ENCODE measurements at regions not wholly inside any gene's neighbourhood (a gene's known extent, or its start where the extent isn't known, plus 50 kb on each side); places are given as distances from the start of the nearest gene placed in this dataset.

GRCh38 chr16:54425068-54425467 is 138.5 kb upstream of the IRX3 start:
- no CpG with 5 or more reads among the region's 1 CpG for WGBS (ENCODE audit: insufficient coverage, insufficient read length)
- no peaks in the 10 kb centered on the region for H3K36me3 ChIP-seq (ENCODE audit: control insufficient read depth, insufficient read depth, low read length)
- DNase-seq (ENCODE audit: low read depth, low spot score) = no peak
- no peak overlapping the region for H3K4me3 ChIP-seq (ENCODE audit: low read length)
- no peaks in the 10 kb centered on the region for H3K9me3 ChIP-seq (ENCODE audit: control insufficient read depth, insufficient read depth, low read length)
- no peak overlapping the region for H3K27ac ChIP-seq (ENCODE audit: low read length)
- no peaks in the 10 kb centered on the region for H3K27me3 ChIP-seq (ENCODE audit: control insufficient read depth, insufficient read depth, low read length)
- no peaks in the 10 kb centered on the region for H3K4me1 ChIP-seq (ENCODE audit: control insufficient read depth, insufficient read depth, low read length)

DNA sequence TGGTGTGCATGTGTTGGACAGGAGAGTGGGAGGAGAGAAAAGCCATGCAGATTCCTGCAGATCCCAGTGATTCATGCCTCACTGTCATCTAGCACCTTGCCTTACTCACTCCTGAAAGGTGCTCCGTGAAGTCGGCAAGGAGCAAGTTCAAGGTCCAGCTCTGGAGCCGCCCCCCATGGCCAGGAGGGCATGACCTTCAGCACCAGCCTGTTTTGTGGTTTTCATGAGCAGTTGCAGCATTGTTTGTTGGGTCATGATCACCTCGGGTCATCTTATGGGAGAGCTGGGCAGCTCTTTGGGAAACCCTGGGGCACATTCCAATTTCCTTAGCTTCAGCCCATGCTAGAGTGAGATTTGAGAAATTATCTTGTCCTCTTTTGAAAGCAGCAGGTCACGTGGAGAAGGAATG is 137.5 kb upstream of the IRX3 start:
- DNase-seq (ENCODE audit: low read depth, low spot score) = no peak
- no CpG with 5 or more reads among the region's 5 CpGs for WGBS (ENCODE audit: insufficient coverage, insufficient read length)
- no peak overlapping the region for H3K4me3 ChIP-seq (ENCODE audit: low read length)
- no peaks in the 10 kb centered on the region for H3K4me1 ChIP-seq (ENCODE audit: control insufficient read depth, insufficient read depth, low read length)
- no peak overlapping the region for H3K27ac ChIP-seq (ENCODE audit: low read length)
- H3K27me3 ChIP-seq (ENCODE audit: control insufficient read depth, insufficient read depth, low read length) = no peaks in the 10 kb centered on the region
- H3K36me3 ChIP-seq (ENCODE audit: control insufficient read depth, insufficient read depth, low read length) = no peaks in the 10 kb centered on the region
- H3K9me3 ChIP-seq (ENCODE audit: control insufficient read depth, insufficient read depth, low read length) = no peaks in the 10 kb centered on the region

DNA sequence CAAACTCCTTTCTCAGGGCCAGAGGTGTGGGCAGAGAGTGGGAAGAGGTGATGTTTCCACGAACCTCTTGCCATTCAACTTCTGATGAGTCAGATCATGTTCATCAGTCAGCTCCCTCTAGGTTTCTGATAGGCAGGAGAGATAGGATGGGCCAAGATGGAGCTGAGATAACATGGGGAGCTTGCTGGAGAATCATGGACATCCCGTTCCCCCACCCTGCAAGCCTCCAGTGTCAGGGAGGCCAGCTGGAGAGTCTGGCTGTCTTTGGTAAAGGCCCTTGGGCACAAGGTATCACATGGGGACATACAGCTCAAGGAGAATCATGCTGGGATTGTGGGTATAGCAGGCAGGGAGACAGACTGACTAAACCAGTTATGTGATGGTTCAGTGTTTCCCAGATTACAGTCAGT is 136.0 kb upstream of the IRX3 start:
- DNase-seq (ENCODE audit: low read depth, low spot score) = no peak

DNA sequence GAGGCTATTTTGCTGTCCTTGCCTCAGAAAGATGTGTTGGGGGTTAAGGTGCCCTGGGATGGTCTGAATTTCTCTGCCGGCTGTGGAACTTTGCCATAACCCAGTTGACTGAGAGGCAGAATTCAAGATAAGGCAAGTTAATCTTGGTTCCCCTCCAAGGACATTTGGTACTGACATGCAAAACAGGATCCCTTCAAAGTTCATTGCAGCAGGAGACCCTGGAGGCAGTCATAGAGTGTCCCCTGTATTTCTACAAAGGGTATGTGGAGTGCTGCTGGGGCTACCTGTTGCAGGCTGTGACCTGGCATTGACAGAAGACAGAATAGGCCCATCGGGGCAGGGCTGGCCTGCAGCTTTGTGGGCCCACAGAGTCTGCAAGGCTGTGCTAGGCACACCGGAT is 135.6 kb upstream of the IRX3 start:
- no peaks in the 10 kb centered on the region for H3K4me1 ChIP-seq (ENCODE audit: control insufficient read depth, insufficient read depth, low read length)
- H3K36me3 ChIP-seq (ENCODE audit: control insufficient read depth, insufficient read depth, low read length) = no peaks in the 10 kb centered on the region
- no peak overlapping the region for H3K4me3 ChIP-seq (ENCODE audit: low read length)
- H3K9me3 ChIP-seq (ENCODE audit: control insufficient read depth, insufficient read depth, low read length) = no peaks in the 10 kb centered on the region
- DNase-seq (ENCODE audit: low read depth, low spot score) = no peak
- WGBS (ENCODE audit: insufficient coverage, insufficient read length) = no CpG with 5 or more reads among the region's 3 CpGs
- H3K27me3 ChIP-seq (ENCODE audit: control insufficient read depth, insufficient read depth, low read length) = no peaks in the 10 kb centered on the region
- H3K27ac ChIP-seq (ENCODE audit: low read length) = no peak overlapping the region

More for the DNA sequence above, 136.0 kb upstream of the IRX3 start:
- Histone ChIP-seq H3K9me3 (ENCODE audit: control insufficient read depth, insufficient read depth, low read length) (no peaks in the 10 kb centered on the region), H3K27me3 (ENCODE audit: control insufficient read depth, insufficient read depth, low read length) (no peaks in the 10 kb centered on the region), H3K4me1 (ENCODE audit: control insufficient read depth, insufficient read depth, low read length) (no peaks in the 10 kb centered on the region), H3K27ac (ENCODE audit: low read length) (no peak overlapping the region), H3K4me3 (ENCODE audit: low read length) (no peak overlapping the region), H3K36me3 (ENCODE audit: control insufficient read depth, insufficient read depth, low read length) (no peaks in the 10 kb centered on the region)
- no CpG with 5 or more reads among the region's 2 CpGs for WGBS (ENCODE audit: insufficient coverage, insufficient read length)

GRCh38 chr16:54421220-54421619 is 134.6 kb upstream of the IRX3 start:
- WGBS (ENCODE audit: insufficient coverage, insufficient read length) = no CpG with 5 or more reads among the region's 1 CpG
- Histone ChIP-seq H3K27ac (ENCODE audit: low read length) (no peak overlapping the region), H3K36me3 (ENCODE audit: control insufficient read depth, insufficient read depth, low read length) (no peaks in the 10 kb centered on the region), H3K9me3 (ENCODE audit: control insufficient read depth, insufficient read depth, low read length) (no peaks in the 10 kb centered on the region), H3K4me1 (ENCODE audit: control insufficient read depth, insufficient read depth, low read length) (no peaks in the 10 kb centered on the region), H3K4me3 (ENCODE audit: low read length) (no peak overlapping the region), H3K27me3 (ENCODE audit: control insufficient read depth, insufficient read depth, low read length) (no peaks in the 10 kb centered on the region)
- DNase-seq (ENCODE audit: low read depth, low spot score) = no peak

GRCh38 chr16:54418903-54419302 is 132.3 kb upstream of the IRX3 start:
- no CpG with 5 or more reads among the region's 3 CpGs for WGBS (ENCODE audit: insufficient coverage, insufficient read length)
- H3K36me3 ChIP-seq (ENCODE audit: control insufficient read depth, insufficient read depth, low read length) = no peaks in the 10 kb centered on the region
- no peaks in the 10 kb centered on the region for H3K4me1 ChIP-seq (ENCODE audit: control insufficient read depth, insufficient read depth, low read length)
- H3K4me3 ChIP-seq (ENCODE audit: low read length) = no peak overlapping the region
- H3K27ac ChIP-seq (ENCODE audit: low read length) = no peak overlapping the region
- no peaks in the 10 kb centered on the region for H3K27me3 ChIP-seq (ENCODE audit: control insufficient read depth, insufficient read depth, low read length)
- DNase-seq (ENCODE audit: low read depth, low spot score) = no peak
- no peaks in the 10 kb centered on the region for H3K9me3 ChIP-seq (ENCODE audit: control insufficient read depth, insufficient read depth, low read length)

DNA sequence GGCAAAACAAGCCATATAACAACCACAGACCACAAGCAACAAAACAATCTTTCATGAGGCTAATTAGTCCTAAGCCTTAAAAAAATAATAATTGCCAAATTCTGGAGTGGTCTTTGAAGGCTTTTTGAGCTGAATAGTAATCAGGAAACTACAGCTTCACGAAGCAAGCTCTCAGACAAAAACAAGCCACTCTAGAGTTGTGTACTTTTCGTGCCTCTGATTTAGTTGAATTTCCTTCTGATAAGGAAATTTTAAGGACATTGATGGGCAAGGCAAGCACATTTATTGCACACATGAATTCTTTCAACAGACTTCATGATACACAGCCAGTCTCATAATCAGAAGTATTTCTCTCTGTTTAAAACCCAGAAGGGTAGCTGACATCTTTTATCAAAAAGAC is 130.8 kb upstream of the IRX3 start:
- Histone ChIP-seq H3K27me3 (ENCODE audit: control insufficient read depth, insufficient read depth, low read length) (no peaks in the 10 kb centered on the region), H3K27ac (ENCODE audit: low read length) (no peak overlapping the region), H3K9me3 (ENCODE audit: control insufficient read depth, insufficient read depth, low read length) (no peaks in the 10 kb centered on the region), H3K36me3 (ENCODE audit: control insufficient read depth, insufficient read depth, low read length) (no peaks in the 10 kb centered on the region), H3K4me3 (ENCODE audit: low read length) (no peak overlapping the region), H3K4me1 (ENCODE audit: control insufficient read depth, insufficient read depth, low read length) (no peaks in the 10 kb centered on the region)
- DNase-seq (ENCODE audit: low read depth, low spot score) = no peak
- no CpG with 5 or more reads among the region's 2 CpGs for WGBS (ENCODE audit: insufficient coverage, insufficient read length)

DNA sequence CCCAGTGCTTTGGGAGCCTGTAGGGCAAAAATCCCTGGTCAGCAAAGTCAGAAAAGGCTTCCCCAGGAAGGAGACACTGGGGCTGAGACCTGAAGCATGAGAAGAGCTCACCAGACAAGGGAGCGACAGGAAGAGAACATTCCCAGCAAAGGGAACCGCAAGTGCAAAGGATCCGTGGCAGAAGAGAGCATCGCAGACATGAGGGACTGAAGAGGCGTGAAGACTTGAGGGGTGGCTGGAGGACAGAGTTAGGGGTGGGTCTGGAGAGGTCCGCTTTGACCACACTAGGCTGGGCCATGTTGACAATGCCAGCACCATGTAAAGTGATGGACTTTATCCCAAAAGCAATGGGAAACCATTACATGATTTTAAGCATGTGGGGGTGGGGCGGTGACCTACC is 128.1 kb upstream of the IRX3 start:
- H3K9me3 ChIP-seq (ENCODE audit: control insufficient read depth, insufficient read depth, low read length) = no peaks in the 10 kb centered on the region
- no peak overlapping the region for H3K27ac ChIP-seq (ENCODE audit: low read length)
- H3K4me3 ChIP-seq (ENCODE audit: low read length) = no peak overlapping the region
- DNase-seq (ENCODE audit: low read depth, low spot score) = no peak
- WGBS (ENCODE audit: insufficient coverage, insufficient read length) = no CpG with 5 or more reads among the region's 7 CpGs
- H3K4me1 ChIP-seq (ENCODE audit: control insufficient read depth, insufficient read depth, low read length) = no peaks in the 10 kb centered on the region; the same call in 1 of the 2 replicates
- H3K36me3 ChIP-seq (ENCODE audit: control insufficient read depth, insufficient read depth, low read length) = no peaks in the 10 kb centered on the region
- H3K27me3 ChIP-seq (ENCODE audit: control insufficient read depth, insufficient read depth, low read length) = no peaks in the 10 kb centered on the region

GRCh38 chr16:54412777-54413455 is 126.3 kb upstream of the IRX3 start:
- no peaks in the 10 kb centered on the region for H3K27me3 ChIP-seq (ENCODE audit: control insufficient read depth, insufficient read depth, low read length)
- no CpG with 5 or more reads among the region's 7 CpGs for WGBS (ENCODE audit: insufficient coverage, insufficient read length)
- no peaks in the 10 kb centered on the region; the same call in 1 of the 2 replicates for H3K4me1 ChIP-seq (ENCODE audit: control insufficient read depth, insufficient read depth, low read length)
- H3K36me3 ChIP-seq (ENCODE audit: control insufficient read depth, insufficient read depth, low read length) = no peaks in the 10 kb centered on the region
- no peaks in the 10 kb centered on the region for H3K9me3 ChIP-seq (ENCODE audit: control insufficient read depth, insufficient read depth, low read length)
- H3K27ac ChIP-seq (ENCODE audit: low read length) = no peak overlapping the region
- no peak overlapping the region for H3K4me3 ChIP-seq (ENCODE audit: low read length)
- DNase-seq (ENCODE audit: low read depth, low spot score) = no peak

- WGBS (ENCODE audit: insufficient coverage, insufficient read length) = no CpG with 5 or more reads among the region's 11 CpGs
- Histone ChIP-seq H3K27ac (ENCODE audit: low read length) (no peak overlapping the region), H3K9me3 (ENCODE audit: control insufficient read depth, insufficient read depth, low read length) (no peaks in the 10 kb centered on the region), H3K27me3 (ENCODE audit: control insufficient read depth, insufficient read depth, low read length) (no peaks in the 10 kb centered on the region), H3K36me3 (ENCODE audit: control insufficient read depth, insufficient read depth, low read length) (no peaks in the 10 kb centered on the region), H3K4me3 (ENCODE audit: low read length) (no peak overlapping the region), H3K4me1 (ENCODE audit: control insufficient read depth, insufficient read depth, low read length) (no peaks in the 10 kb centered on the region; the same call in 1 of the 2 replicates)
- no peak for DNase-seq (ENCODE audit: low read depth, low spot score)
Measured at GRCh38 chr16:54412037-54412436, 125.5 kb upstream of the IRX3 start.

DNA sequence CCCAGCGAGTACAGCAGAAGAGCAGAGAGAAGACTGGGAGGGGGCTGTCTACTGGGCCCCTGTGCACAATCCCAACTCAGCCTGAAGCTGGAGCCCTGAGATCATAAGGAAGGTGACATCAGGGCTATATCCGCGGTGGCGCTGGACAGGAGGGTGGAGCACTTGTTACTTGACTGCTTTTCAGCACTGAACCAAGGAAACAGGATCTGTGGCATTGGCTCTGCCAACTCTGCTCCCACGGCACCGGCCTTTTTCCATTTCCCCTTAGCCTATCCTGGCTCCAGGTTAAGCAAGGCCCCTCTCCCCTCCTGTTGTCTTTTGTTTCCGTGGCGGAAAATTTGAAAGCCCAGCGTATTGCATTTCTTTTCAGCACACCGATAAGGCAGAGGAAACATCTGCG is 125.0 kb upstream of the IRX3 start:
- Histone ChIP-seq H3K27ac (ENCODE audit: low read length) (no peak overlapping the region), H3K27me3 (ENCODE audit: control insufficient read depth, insufficient read depth, low read length) (no peaks in the 10 kb centered on the region), H3K9me3 (ENCODE audit: control insufficient read depth, insufficient read depth, low read length) (no peaks in the 10 kb centered on the region), H3K4me3 (ENCODE audit: low read length) (no peak overlapping the region), H3K4me1 (ENCODE audit: control insufficient read depth, insufficient read depth, low read length) (no peaks in the 10 kb centered on the region; the same call in 1 of the 2 replicates), H3K36me3 (ENCODE audit: control insufficient read depth, insufficient read depth, low read length) (no peaks in the 10 kb centered on the region)
- WGBS (ENCODE audit: insufficient coverage, insufficient read length) = no CpG with 5 or more reads among the region's 11 CpGs
- peak; percentile 9 for DNase-seq (ENCODE audit: low read depth, low spot score)

Data from iPS DF 6.9 (cell line).